Hepatocyte (in vitro differentiated cells): ENCODE measurements at regions not wholly inside any gene's neighbourhood (a gene's known extent, or its start where the extent isn't known, plus 50 kb on each side); places are given as distances from the start of the nearest gene placed in this dataset.

Experiments
- EZH2 ChIP-seq: fragments of 200-600 bp; sonication (generic); IDR thresholded peaks from 2 replicates; pipeline ENCODE4 v1.6.1; 2016; ENCODE audit warnings: antibody characterized with exemption, mild to moderate bottlenecking, borderline replicate concordance
- EZH2phosphoT487 ChIP-seq: fragments of 200-600 bp; sonication (generic); IDR thresholded peaks from one replicate; pipeline ENCODE4 v1.6.1; 2018; ENCODE audit warnings: antibody characterized with exemption, mild to moderate bottlenecking, low read depth, moderate library complexity; ENCODE audit not compliant: unreplicated experiment, severe bottlenecking
- TF ChIP-seq, protein P1 (sequence below): fragments of 200-600 bp; sonication (generic); IDR thresholded peaks from 2 replicates; pipeline ENCODE4 v1.5.1; 2016; ENCODE audit warnings: antibody characterized with exemption, mild to moderate bottlenecking; ENCODE audit not compliant: poor library complexity

DNA sequence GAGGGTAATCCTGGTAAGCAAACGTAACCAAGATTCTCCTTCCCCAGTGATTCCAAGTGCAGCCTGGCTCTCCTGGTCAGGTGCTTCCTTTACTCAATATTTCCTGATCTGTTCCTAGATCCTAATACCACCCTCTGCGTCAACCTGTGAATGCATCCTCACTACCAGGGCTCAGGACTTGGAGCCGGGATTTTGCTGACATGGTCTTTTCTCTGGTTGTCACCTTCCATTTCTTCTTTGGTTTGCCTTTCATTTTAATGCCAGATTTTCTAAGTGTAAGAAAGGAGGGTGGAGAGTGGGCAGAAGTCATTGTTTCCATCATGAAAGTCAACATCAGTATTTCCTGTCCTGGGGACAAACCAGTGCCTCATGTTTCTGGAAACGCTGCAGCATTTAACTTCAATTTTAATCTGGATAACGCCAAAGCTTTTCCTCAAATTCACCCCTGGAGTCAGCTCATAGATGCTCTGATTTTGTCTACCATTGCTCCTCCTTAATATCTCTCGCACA lies 210.4 kb upstream of the ZNF32 start:
- TF ChIP-seq EZH2: no peak
- TF ChIP-seq, protein P1, sequence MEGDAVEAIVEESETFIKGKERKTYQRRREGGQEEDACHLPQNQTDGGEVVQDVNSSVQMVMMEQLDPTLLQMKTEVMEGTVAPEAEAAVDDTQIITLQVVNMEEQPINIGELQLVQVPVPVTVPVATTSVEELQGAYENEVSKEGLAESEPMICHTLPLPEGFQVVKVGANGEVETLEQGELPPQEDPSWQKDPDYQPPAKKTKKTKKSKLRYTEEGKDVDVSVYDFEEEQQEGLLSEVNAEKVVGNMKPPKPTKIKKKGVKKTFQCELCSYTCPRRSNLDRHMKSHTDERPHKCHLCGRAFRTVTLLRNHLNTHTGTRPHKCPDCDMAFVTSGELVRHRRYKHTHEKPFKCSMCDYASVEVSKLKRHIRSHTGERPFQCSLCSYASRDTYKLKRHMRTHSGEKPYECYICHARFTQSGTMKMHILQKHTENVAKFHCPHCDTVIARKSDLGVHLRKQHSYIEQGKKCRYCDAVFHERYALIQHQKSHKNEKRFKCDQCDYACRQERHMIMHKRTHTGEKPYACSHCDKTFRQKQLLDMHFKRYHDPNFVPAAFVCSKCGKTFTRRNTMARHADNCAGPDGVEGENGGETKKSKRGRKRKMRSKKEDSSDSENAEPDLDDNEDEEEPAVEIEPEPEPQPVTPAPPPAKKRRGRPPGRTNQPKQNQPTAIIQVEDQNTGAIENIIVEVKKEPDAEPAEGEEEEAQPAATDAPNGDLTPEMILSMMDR: no peak
- TF ChIP-seq EZH2phosphoT487: no peak
